HEK293 (cell line): ENCODE measurements at regions not wholly inside any gene's neighbourhood (a gene's known extent, or its start where the extent isn't known, plus 50 kb on each side); places are given as distances from the start of the nearest gene placed in this dataset.

Source experiments
- CTCF ChIA-PET: fragments of 350-600 bp; formaldehyde crosslinking; extraction: SDS; loops from one replicate; lab custom pipeline; 2021; ENCODE audit warnings: antibody characterized with exemption; lab: Yijun Ruan, JAX
- POLR2A ChIA-PET: fragments of 300-600 bp; formaldehyde crosslinking; extraction: SDS; loops from one replicate; lab custom pipeline; 2020; ENCODE audit warnings: antibody characterized with exemption, inconsistent platforms; lab: Yijun Ruan, JAX
- H3K27ac ChIP-seq: fragments of 200-500 bp; sonication (Bioruptor generic); 2 replicates; pipeline ENCODE4 v1.5.1; 2014; ENCODE audit warnings: low read depth, low read length, control low read depth, inconsistent platforms; ENCODE audit errors: extremely low read depth
- H3K36me3 ChIP-seq, 2 experiments: fragments of 200-500 bp in 1 of 2; sonication (Bioruptor generic) in 1 of 2; 1 replicate in 1 of 2; 2 replicates in 1 of 2; pipeline ENCODE4 v1.5.1; 2014 to 2017; ENCODE audit warnings: inconsistent platforms in 2 of 2, low read length in 2 of 2; ENCODE audit not compliant: control insufficient read depth in 2 of 2, insufficient read depth in 1 of 2
- H3K4me1 ChIP-seq: fragments of 200-500 bp; sonication (Bioruptor generic); 2 replicates; pipeline ENCODE4 v1.5.1; 2014; ENCODE audit warnings: mild to moderate bottlenecking, low read length, inconsistent platforms; ENCODE audit not compliant: control insufficient read depth, insufficient read depth
- H3K4me3 ChIP-seq: 2 replicates; pipeline ENCODE4 v1.5.1; 2011; ENCODE audit warnings: low read depth, mild to moderate bottlenecking, control low read depth, low read length, moderate library complexity
- H3K9me3 ChIP-seq: fragments of 200-500 bp; sonication (Bioruptor generic); 2 replicates; pipeline ENCODE4 v1.5.1; 2014; ENCODE audit warnings: low read depth, low read length, inconsistent platforms; ENCODE audit not compliant: control insufficient read depth, insufficient read depth
- FEZF1 ChIP-seq: fragments of 450-650 bp; formaldehyde crosslinking; IDR thresholded peaks from 2 replicates; pipeline ENCODE4 v1.5.1; 2016; ENCODE audit warnings: missing biosample characterization, missing genetic modification characterization
- SCRT1 ChIP-seq: fragments of 450-650 bp; formaldehyde crosslinking; IDR thresholded peaks from 2 replicates; pipeline ENCODE4 v1.5.1; 2016; ENCODE audit warnings: missing biosample characterization, missing genetic modification characterization, borderline replicate concordance
- ZBTB20 ChIP-seq: fragments of 450-650 bp; formaldehyde crosslinking; IDR thresholded peaks from 2 replicates; pipeline ENCODE4 v1.5.1; 2016; ENCODE audit warnings: missing biosample characterization, missing genetic modification characterization
- ZBTB49 ChIP-seq: fragments of 450-650 bp; formaldehyde crosslinking; IDR thresholded peaks from 2 replicates; pipeline ENCODE4 v1.5.1; 2016; ENCODE audit warnings: missing biosample characterization, missing genetic modification characterization, low read depth
- ZNF157 ChIP-seq: fragments of 450-650 bp; formaldehyde crosslinking; IDR thresholded peaks from 2 replicates; pipeline ENCODE4 v1.5.1; 2016; ENCODE audit warnings: missing biosample characterization, missing genetic modification characterization
- ZNF16 ChIP-seq: fragments of 450-650 bp; formaldehyde crosslinking; IDR thresholded peaks from 2 replicates; pipeline ENCODE4 v1.5.1; 2016; ENCODE audit warnings: low read depth, missing biosample characterization, missing genetic modification characterization
- ZNF280C ChIP-seq: fragments of 450-650 bp; formaldehyde crosslinking; IDR thresholded peaks from 2 replicates; pipeline ENCODE4 v1.5.1; 2016; ENCODE audit warnings: missing biosample characterization, missing genetic modification characterization
- ZNF362 ChIP-seq: fragments of 450-650 bp; formaldehyde crosslinking; IDR thresholded peaks from 2 replicates; pipeline ENCODE4 v1.5.1; 2016; ENCODE audit warnings: missing biosample characterization, missing genetic modification characterization
- ZNF391 ChIP-seq: fragments of 450-650 bp; formaldehyde crosslinking; IDR thresholded peaks from 2 replicates; pipeline ENCODE4 v1.5.1; 2016; ENCODE audit warnings: low read depth, missing biosample characterization, missing genetic modification characterization, borderline replicate concordance
- ZNF426 ChIP-seq: fragments of 450-650 bp; formaldehyde crosslinking; IDR thresholded peaks from 2 replicates; pipeline ENCODE4 v1.5.1; 2017; ENCODE audit warnings: missing biosample characterization, missing genetic modification characterization, mild to moderate bottlenecking, inconsistent platforms, moderate library complexity
- ZNF514 ChIP-seq: fragments of 450-650 bp; formaldehyde crosslinking; IDR thresholded peaks from 2 replicates; pipeline ENCODE4 v1.5.1; 2016; ENCODE audit warnings: missing biosample characterization, missing genetic modification characterization
- ZNF558 ChIP-seq: fragments of 450-650 bp; formaldehyde crosslinking; IDR thresholded peaks from 2 replicates; pipeline ENCODE4 v1.5.1; 2016; ENCODE audit warnings: missing biosample characterization, missing genetic modification characterization
- ZNF561 ChIP-seq: fragments of 450-650 bp; IDR thresholded peaks from 2 replicates; pipeline ENCODE4 v1.5.1; 2018; ENCODE audit warnings: missing biosample characterization, missing genetic modification characterization, borderline replicate concordance
- ZNF664 ChIP-seq: fragments of 450-650 bp; formaldehyde crosslinking; IDR thresholded peaks from 2 replicates; pipeline ENCODE4 v1.5.1; 2016; ENCODE audit warnings: missing biosample characterization, missing genetic modification characterization
- ZNF677 ChIP-seq: fragments of 450-650 bp; IDR thresholded peaks from 2 replicates; pipeline ENCODE4 v1.5.0; 2018; ENCODE audit warnings: missing biosample characterization, mild to moderate bottlenecking, missing genetic modification characterization, moderate library complexity
- ZNF768 ChIP-seq: fragments of 450-650 bp; formaldehyde crosslinking; IDR thresholded peaks from 2 replicates; pipeline ENCODE4 v1.5.1; 2018; ENCODE audit warnings: missing biosample characterization, mild to moderate bottlenecking, missing genetic modification characterization
- ZNF837 ChIP-seq: fragments of 450-650 bp; formaldehyde crosslinking; IDR thresholded peaks from 2 replicates; pipeline ENCODE4 v1.5.1; 2016; ENCODE audit warnings: missing biosample characterization, missing genetic modification characterization
- ZNF843 ChIP-seq: fragments of 450-650 bp; formaldehyde crosslinking; IDR thresholded peaks from 2 replicates; pipeline ENCODE4 v1.5.1; 2016; ENCODE audit warnings: missing biosample characterization, missing genetic modification characterization
- ZSCAN4 ChIP-seq: fragments of 450-650 bp; formaldehyde crosslinking; IDR thresholded peaks from 2 replicates; pipeline ENCODE4 v1.5.1; 2017; ENCODE audit warnings: missing biosample characterization, missing genetic modification characterization

GRCh38 chr9:22255337-22255736 lies 191.3 kb upstream of the DMRTA1 start:
- Histone ChIP-seq H3K36me3 (no peaks in the 10 kb centered on the region), H3K9me3 (no peaks in the 10 kb centered on the region), H3K4me3 (no peak overlapping the region), H3K4me1 (no peaks in the 10 kb centered on the region), H3K27ac (no peak overlapping the region)
- ChIA-PET POLR2A (no interaction called here), CTCF (interaction anchor here (1.7 kb wide), 1 partner anchor 11 kb away, joined by 11 read pairs; no protein-coding TSS in a partner anchor)
- TF ChIP-seq ZNF362 (tag by site-specific recombination) (no peak), ZNF16 (no peak), ZNF561 (tag by site-specific recombination) (no peak), ZNF837 (tag by site-specific recombination) (no peak), SCRT1 (no peak), ZNF664 (no peak), ZNF677 (tag by site-specific recombination) (no peak), ZNF514 (tag by site-specific recombination) (no peak), ZNF280C (no peak), ZNF558 (tag by site-specific recombination) (no peak), ZNF768 (tag by site-specific recombination) (no peak), FEZF1 (tag by site-specific recombination) (no peak), ZNF157 (no peak)

- ChIA-PET CTCF (interaction anchor here (0.6 to 1.7 kb wide), 3 partner anchors 10 to 220 kb away, joined by 3 to 11 read pairs (median 5); no protein-coding TSS in a partner anchor), POLR2A (no interaction called here)
- H3K4me1 ChIP-seq = no peaks in the 10 kb centered on the region
- no peak overlapping the region for H3K4me3 ChIP-seq
- H3K27ac ChIP-seq = no peak overlapping the region
- TF ChIP-seq ZBTB49 (tag by site-specific recombination) = no peak
- H3K9me3 ChIP-seq = no peaks in the 10 kb centered on the region
- no peaks in the 10 kb centered on the region for H3K36me3 ChIP-seq
These were observed 190.2 kb upstream of the DMRTA1 start for GRCh38 chr9:22256381-22256780.

- ChIA-PET POLR2A (no interaction called here), CTCF (interaction anchor here (0.7 to 1.5 kb wide), 3 partner anchors 11 to 51 kb away, joined by 3 to 5 read pairs (median 3); no protein-coding TSS in a partner anchor)
- TF ChIP-seq ZNF391 (tag by site-specific recombination) (no peak), ZNF843 (tag by site-specific recombination) (no peak), ZBTB20 (tag by site-specific recombination) (no peak), ZNF426 (tag by site-specific recombination) (no peak), ZSCAN4 (no peak)
- no peak overlapping the region for H3K27ac ChIP-seq
- no peaks in the 10 kb centered on the region for H3K4me1 ChIP-seq
- no peaks in the 10 kb centered on the region for H3K9me3 ChIP-seq
- no peak overlapping the region for H3K4me3 ChIP-seq
- H3K36me3 ChIP-seq = no peaks in the 10 kb centered on the region
These were observed 189.4 kb upstream of the DMRTA1 start for GRCh38 chr9:22257026-22257816.
